ENCODE measurements at regions not wholly inside any gene's neighbourhood (a gene's known extent, or its start where the extent isn't known, plus 50 kb on each side); places are given as distances from the start of the nearest gene placed in this dataset.

- H3K27me3 ChIP-seq = peaks cover 0 to 67% of the 10 kb centered on the region in 2 donors
- no peaks in the 10 kb centered on the region for H3K4me1 ChIP-seq
- no peak for DNase-seq
- intact Hi-C loops (cut with DNase I; ENCODE audit: low total_unique reads) = no loop called here
- H3K36me3 ChIP-seq = no peaks in the 10 kb centered on the region
- H3K9me3 ChIP-seq = no peaks in the 10 kb centered on the region
- TF ChIP-seq, protein P1, sequence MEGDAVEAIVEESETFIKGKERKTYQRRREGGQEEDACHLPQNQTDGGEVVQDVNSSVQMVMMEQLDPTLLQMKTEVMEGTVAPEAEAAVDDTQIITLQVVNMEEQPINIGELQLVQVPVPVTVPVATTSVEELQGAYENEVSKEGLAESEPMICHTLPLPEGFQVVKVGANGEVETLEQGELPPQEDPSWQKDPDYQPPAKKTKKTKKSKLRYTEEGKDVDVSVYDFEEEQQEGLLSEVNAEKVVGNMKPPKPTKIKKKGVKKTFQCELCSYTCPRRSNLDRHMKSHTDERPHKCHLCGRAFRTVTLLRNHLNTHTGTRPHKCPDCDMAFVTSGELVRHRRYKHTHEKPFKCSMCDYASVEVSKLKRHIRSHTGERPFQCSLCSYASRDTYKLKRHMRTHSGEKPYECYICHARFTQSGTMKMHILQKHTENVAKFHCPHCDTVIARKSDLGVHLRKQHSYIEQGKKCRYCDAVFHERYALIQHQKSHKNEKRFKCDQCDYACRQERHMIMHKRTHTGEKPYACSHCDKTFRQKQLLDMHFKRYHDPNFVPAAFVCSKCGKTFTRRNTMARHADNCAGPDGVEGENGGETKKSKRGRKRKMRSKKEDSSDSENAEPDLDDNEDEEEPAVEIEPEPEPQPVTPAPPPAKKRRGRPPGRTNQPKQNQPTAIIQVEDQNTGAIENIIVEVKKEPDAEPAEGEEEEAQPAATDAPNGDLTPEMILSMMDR (IDR thresholded peaks at IDR 0.05) = no peak
- H3K4me3 ChIP-seq = no peak overlapping the region
- no peak overlapping the region for H3K27ac ChIP-seq
Measured at GRCh38 chr12:109648521-109648920, 65.1 kb upstream of the FAM222A start.

DNA sequence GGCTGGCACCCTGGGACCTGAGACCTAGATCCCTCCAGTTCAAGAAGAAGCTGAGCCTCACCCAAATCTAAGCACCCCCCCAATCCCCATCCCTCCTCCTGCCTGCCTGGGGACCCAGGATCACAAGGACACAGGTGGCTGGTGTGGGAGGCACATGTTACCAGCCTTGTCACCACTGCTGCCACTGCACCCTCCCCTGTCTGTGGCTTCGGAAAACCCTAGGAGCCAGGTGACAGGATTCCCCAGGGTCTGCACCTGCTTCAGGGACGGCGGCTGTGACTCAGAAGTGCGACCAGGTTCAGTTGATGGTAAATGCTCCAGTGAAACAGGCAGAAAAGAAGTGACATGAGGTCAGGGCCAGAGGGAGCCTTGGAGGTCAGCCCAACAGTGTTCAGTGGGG lies 62.8 kb upstream of the FAM222A start:
- no peak overlapping the region for H3K27ac ChIP-seq
- TF ChIP-seq, protein P1 (IDR thresholded peaks at IDR 0.05) = no peak
- no peaks in the 10 kb centered on the region for H3K36me3 ChIP-seq
- H3K27me3 ChIP-seq = peaks cover 0 to 60% of the 10 kb centered on the region in 2 donors
- no peaks in the 10 kb centered on the region for H3K4me1 ChIP-seq
- no peak overlapping the region for H3K4me3 ChIP-seq
- no peaks in the 10 kb centered on the region for H3K9me3 ChIP-seq
- intact Hi-C loops (cut with DNase I; ENCODE audit: low total_unique reads) = no loop called here
- DNase-seq = no peak

DNA sequence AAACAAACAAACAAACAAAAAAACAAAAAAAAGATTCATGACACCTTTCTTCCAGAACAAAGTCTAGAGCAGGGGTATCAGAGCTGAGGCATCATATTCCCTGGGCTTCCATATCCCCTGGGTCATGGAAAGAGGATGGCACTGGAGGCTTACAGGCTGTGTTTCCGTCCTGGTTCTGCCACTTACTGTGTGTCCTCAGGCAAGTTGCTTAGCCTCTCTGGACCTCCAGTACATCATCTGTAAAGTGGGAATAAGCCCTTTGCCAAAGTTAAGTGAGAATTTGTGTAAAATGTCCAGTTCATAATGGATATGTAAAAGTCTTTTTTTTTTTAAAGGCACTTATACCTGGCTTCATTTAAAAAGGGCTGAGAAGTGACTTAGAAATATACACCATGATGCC lies 62.0 kb upstream of the FAM222A start:
- Histone ChIP-seq H3K4me3 (no peak overlapping the region), H3K27me3 (peaks cover 0 to 59% of the 10 kb centered on the region in 2 donors), H3K4me1 (no peaks in the 10 kb centered on the region), H3K9me3 (no peaks in the 10 kb centered on the region), H3K27ac (no peak overlapping the region), H3K36me3 (no peaks in the 10 kb centered on the region)
- intact Hi-C loops (cut with DNase I; ENCODE audit: low total_unique reads) = no loop called here
- TF ChIP-seq, protein P1 (IDR thresholded peaks at IDR 0.05) = no peak
- DNase-seq = no peak

GRCh38 chr12:109652233-109652976 lies 61.2 kb upstream of the FAM222A start:
- TF ChIP-seq, protein P1 (IDR thresholded peaks at IDR 0.05) = no peak
- Histone ChIP-seq H3K4me3 (no peak overlapping the region), H3K27me3 (peaks cover 0 to 61% of the 10 kb centered on the region in 2 donors), H3K9me3 (no peaks in the 10 kb centered on the region), H3K27ac (no peak overlapping the region), H3K4me1 (no peaks in the 10 kb centered on the region), H3K36me3 (no peaks in the 10 kb centered on the region)
- intact Hi-C loops (cut with DNase I; ENCODE audit: low total_unique reads) = no loop called here
- no peak for DNase-seq

DNA sequence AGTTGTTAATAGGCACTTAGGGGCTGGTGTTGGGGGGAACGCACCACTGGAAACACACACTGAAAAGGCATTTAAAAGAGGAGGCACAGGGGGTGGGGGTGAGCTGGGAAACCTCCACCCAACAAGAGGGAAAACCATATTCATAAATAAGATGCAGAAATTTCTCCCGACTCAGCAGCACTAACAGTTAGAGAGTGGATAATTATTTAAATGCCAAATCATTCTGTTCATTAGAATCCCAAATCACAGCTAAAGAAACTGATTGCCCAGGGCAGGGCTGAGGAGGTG lies 60.7 kb upstream of the FAM222A start:
- TF ChIP-seq, protein P1 (IDR thresholded peaks at IDR 0.05) = no peak
- no peaks in the 10 kb centered on the region for H3K9me3 ChIP-seq
- DNase-seq = no peak
- no peaks in the 10 kb centered on the region for H3K4me1 ChIP-seq
- intact Hi-C loops (cut with DNase I; ENCODE audit: low total_unique reads) = no loop called here
- no peak overlapping the region for H3K27ac ChIP-seq
- H3K27me3 ChIP-seq = peaks cover 0 to 58% of the 10 kb centered on the region in 2 donors
- H3K36me3 ChIP-seq = no peaks in the 10 kb centered on the region
- H3K4me3 ChIP-seq = no peak overlapping the region

- intact Hi-C loops (cut with DNase I; ENCODE audit: low total_unique reads) = no loop called here
- peaks cover 0 to 48% of the 10 kb centered on the region in 2 donors for H3K27me3 ChIP-seq
- H3K36me3 ChIP-seq = no peaks in the 10 kb centered on the region
- H3K27ac ChIP-seq = no peak overlapping the region
- DNase-seq = no peak
- H3K4me1 ChIP-seq = no peaks in the 10 kb centered on the region
- no peaks in the 10 kb centered on the region for H3K9me3 ChIP-seq
- no peak overlapping the region for H3K4me3 ChIP-seq
- TF ChIP-seq, protein P1 (IDR thresholded peaks at IDR 0.05) = no peak
Measured at GRCh38 chr12:109653890-109654289, 59.7 kb upstream of the FAM222A start.

Data from tibial artery (tissue), 4 donors.